HG03354 (cell line): ENCODE measurements at regions not wholly inside any gene's neighbourhood (a gene's known extent, or its start where the extent isn't known, plus 50 kb on each side); places are given as distances from the start of the nearest gene placed in this dataset.
"Not testable (repeated sequence)": the region's sequence is repeated elsewhere in the genome, so short reads cannot be mapped to it uniquely, and the experiment has no call there.

Experiments used
- ATAC-seq: cut with Tn5 transposase; IDR thresholded peaks from one replicate; pipeline ENCODE4 v1.9.1; 2021; ENCODE audit warnings: mild to moderate bottlenecking; ENCODE audit not compliant: unreplicated experiment, poor library complexity, severe bottlenecking

GRCh38 chr2:207344596-207345394 lies 179.0 kb upstream of the KLF7 start:
- not testable (repeated sequence) for ATAC-seq

- no peak for ATAC-seq
These were observed 178.6 kb upstream of the CREB1 start for GRCh38 chr2:207351171-207351570.

- peak; percentile 91 for ATAC-seq
These were observed 176.6 kb upstream of the CREB1 start for GRCh38 chr2:207352978-207353671.

- no peak for ATAC-seq
These were observed 175.9 kb upstream of the CREB1 start for GRCh38 chr2:207353836-207354235.

- ATAC-seq, result no peak
These were observed 175.3 kb upstream of the CREB1 start for GRCh38 chr2:207354462-207354861.

GRCh38 chr2:207356567-207356966 lies 173.2 kb upstream of the CREB1 start:
- no peak for ATAC-seq

GRCh38 chr2:207357216-207357615 lies 172.5 kb upstream of the CREB1 start:
- ATAC-seq, result no peak

GRCh38 chr2:207362716-207363115 lies 167.0 kb upstream of the CREB1 start:
- ATAC-seq, result no peak

GRCh38 chr2:207363761-207364290 lies 165.9 kb upstream of the CREB1 start:
- ATAC-seq, result no peak

- no peak for ATAC-seq
These were observed 159.1 kb upstream of the CREB1 start for GRCh38 chr2:207370646-207371045.

GRCh38 chr2:207371877-207372276 lies 157.9 kb upstream of the CREB1 start:
- ATAC-seq, result no peak

- ATAC-seq, result no peak
These were observed 157.3 kb upstream of the CREB1 start for GRCh38 chr2:207372483-207372882.

GRCh38 chr2:207375207-207375875 lies 154.4 kb upstream of the CREB1 start:
- no peak for ATAC-seq

- ATAC-seq, result not testable (repeated sequence)
These were observed 151.1 kb upstream of the CREB1 start for GRCh38 chr2:207378620-207379019.

GRCh38 chr2:207385076-207385475 lies 144.7 kb upstream of the CREB1 start:
- no peak for ATAC-seq

- no peak for ATAC-seq
These were observed 143.9 kb upstream of the CREB1 start for GRCh38 chr2:207385903-207386302.

GRCh38 chr2:207387001-207387571 lies 142.7 kb upstream of the CREB1 start:
- ATAC-seq, result no peak

GRCh38 chr2:207390302-207391095 lies 139.3 kb upstream of the CREB1 start:
- no peak for ATAC-seq

GRCh38 chr2:207394203-207394781 lies 135.5 kb upstream of the CREB1 start:
- ATAC-seq, result no peak
